ENCODE measurements at regions not wholly inside any gene's neighbourhood (a gene's known extent, or its start where the extent isn't known, plus 50 kb on each side); places are given as distances from the start of the nearest gene placed in this dataset.

DNA sequence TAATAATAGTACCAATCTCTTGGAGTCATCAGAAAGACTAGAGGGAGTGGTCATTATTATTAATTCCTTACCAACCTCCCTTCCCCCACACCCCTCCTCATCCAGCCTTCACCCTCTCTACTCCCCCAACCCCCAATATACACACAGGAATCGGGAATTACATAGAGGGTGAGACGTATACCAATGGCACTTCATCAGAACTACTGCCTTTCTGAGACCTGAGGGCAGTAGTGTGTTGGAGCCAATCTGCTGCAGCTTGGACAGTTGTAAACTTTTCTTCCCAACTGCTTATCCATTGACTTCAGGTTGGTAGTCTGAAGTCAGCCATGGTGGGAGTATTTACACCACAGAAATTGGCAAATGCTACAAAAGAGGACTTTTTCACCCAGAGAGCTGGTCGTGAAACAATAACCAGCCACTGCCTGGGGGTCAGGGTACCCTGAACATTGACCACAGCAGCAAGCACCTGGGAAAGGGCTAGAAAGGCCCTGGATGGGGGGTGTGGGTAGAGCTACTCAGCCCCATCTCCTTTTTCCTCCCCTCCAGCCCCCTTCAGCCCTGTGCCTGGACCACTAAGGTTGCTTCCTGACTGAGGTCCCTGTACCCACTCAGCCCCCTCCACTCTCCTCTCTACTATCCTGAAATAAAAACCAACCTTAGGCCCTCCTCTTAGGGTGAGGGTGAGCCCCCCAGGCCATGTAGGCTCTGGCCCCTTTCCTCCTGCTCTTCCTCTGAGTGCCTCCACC, 161.5 kb downstream of the MRPL14 start:
- TF ChIP-seq POLR2A (IDR thresholded peaks at IDR 0.05) = no peak
- TF ChIP-seq, protein P1, sequence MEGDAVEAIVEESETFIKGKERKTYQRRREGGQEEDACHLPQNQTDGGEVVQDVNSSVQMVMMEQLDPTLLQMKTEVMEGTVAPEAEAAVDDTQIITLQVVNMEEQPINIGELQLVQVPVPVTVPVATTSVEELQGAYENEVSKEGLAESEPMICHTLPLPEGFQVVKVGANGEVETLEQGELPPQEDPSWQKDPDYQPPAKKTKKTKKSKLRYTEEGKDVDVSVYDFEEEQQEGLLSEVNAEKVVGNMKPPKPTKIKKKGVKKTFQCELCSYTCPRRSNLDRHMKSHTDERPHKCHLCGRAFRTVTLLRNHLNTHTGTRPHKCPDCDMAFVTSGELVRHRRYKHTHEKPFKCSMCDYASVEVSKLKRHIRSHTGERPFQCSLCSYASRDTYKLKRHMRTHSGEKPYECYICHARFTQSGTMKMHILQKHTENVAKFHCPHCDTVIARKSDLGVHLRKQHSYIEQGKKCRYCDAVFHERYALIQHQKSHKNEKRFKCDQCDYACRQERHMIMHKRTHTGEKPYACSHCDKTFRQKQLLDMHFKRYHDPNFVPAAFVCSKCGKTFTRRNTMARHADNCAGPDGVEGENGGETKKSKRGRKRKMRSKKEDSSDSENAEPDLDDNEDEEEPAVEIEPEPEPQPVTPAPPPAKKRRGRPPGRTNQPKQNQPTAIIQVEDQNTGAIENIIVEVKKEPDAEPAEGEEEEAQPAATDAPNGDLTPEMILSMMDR (IDR thresholded peaks at IDR 0.05 in 4 of 5, conservative IDR thresholded peaks at IDR 0.05 in 1 of 5) = no peak
